ENCODE measurements at regions not wholly inside any gene's neighbourhood (a gene's known extent, or its start where the extent isn't known, plus 50 kb on each side); places are given as distances from the start of the nearest gene placed in this dataset.

GRCh38 chr1:65728504-65728903 is 64.2 kb upstream of the PDE4B start:
- no peaks in the 10 kb centered on the region for H3K9me3 ChIP-seq (ENCODE audit: control insufficient read depth in 2 of 3, insufficient read depth in 1 of 3, low read length in 3 of 3)
- H3K9ac ChIP-seq (ENCODE audit: low read length in 3 of 3): no peak overlapping the region
- no peak for TF ChIP-seq CTCF (IDR thresholded peaks at IDR 0.05; ENCODE audit: borderline replicate concordance, extremely low read depth, insufficient read depth)
- H3K4me1 ChIP-seq (ENCODE audit: control insufficient read depth in 2 of 3, insufficient read depth in 2 of 3, low read depth in 1 of 3, low read length in 3 of 3): no peaks in the 10 kb centered on the region
- H3K27ac ChIP-seq (ENCODE audit: low read depth in 2 of 2, low read length in 2 of 2): no peak overlapping the region
- H3K36me3 ChIP-seq (ENCODE audit: control insufficient read depth in 2 of 3, insufficient read depth in 3 of 3, low read length in 3 of 3): no peaks in the 10 kb centered on the region
- no peak for FAIRE-seq
- intact Hi-C loops (cut with DNase I): no loop called here
- no peak overlapping the region for H3K4me3 ChIP-seq (ENCODE audit: low read length in 3 of 3)
- no peaks in the 10 kb centered on the region for H3K27me3 ChIP-seq (ENCODE audit: control insufficient read depth, insufficient read depth, low read length)
- no peak for DNase-seq

- TF ChIP-seq CTCF (IDR thresholded peaks at IDR 0.05; ENCODE audit: borderline replicate concordance, extremely low read depth, insufficient read depth): no peak
- Histone ChIP-seq H3K4me3 (ENCODE audit: low read length in 3 of 3) (no peak overlapping the region), H3K27me3 (ENCODE audit: control insufficient read depth, insufficient read depth, low read length) (no peaks in the 10 kb centered on the region), H3K36me3 (ENCODE audit: control insufficient read depth in 2 of 3, insufficient read depth in 3 of 3, low read length in 3 of 3) (no peaks in the 10 kb centered on the region), H3K27ac (ENCODE audit: low read depth in 2 of 2, low read length in 2 of 2) (no peak overlapping the region), H3K4me1 (ENCODE audit: control insufficient read depth in 2 of 3, insufficient read depth in 2 of 3, low read depth in 1 of 3, low read length in 3 of 3) (no peaks in the 10 kb centered on the region), H3K9me3 (ENCODE audit: control insufficient read depth in 2 of 3, insufficient read depth in 1 of 3, low read length in 3 of 3) (no peaks in the 10 kb centered on the region), H3K9ac (ENCODE audit: low read length in 3 of 3) (no peak overlapping the region)
- FAIRE-seq (no peak), DNase-seq (peak in 2 of 5 donors; percentile 50 to 56)
- intact Hi-C loops (cut with DNase I): no loop called here
These were observed 63.4 kb upstream of the PDE4B start for GRCh38 chr1:65729259-65729658.

GRCh38 chr1:65734979-65735378 is 57.7 kb upstream of the PDE4B start:
- no peak for TF ChIP-seq CTCF (IDR thresholded peaks at IDR 0.05; ENCODE audit: borderline replicate concordance, extremely low read depth, insufficient read depth)
- intact Hi-C loops (cut with DNase I): no loop called here
- FAIRE-seq: no peak

GRCh38 chr1:65741993-65742392 is 50.7 kb upstream of the PDE4B start:
- FAIRE-seq (no peak), DNase-seq (no peak)
- Histone ChIP-seq H3K36me3 (ENCODE audit: control insufficient read depth in 2 of 3, insufficient read depth in 3 of 3, low read length in 3 of 3) (no peaks in the 10 kb centered on the region), H3K9ac (ENCODE audit: low read length in 3 of 3) (no peak overlapping the region), H3K9me3 (ENCODE audit: control insufficient read depth in 2 of 3, insufficient read depth in 1 of 3, low read length in 3 of 3) (peaks cover 0 to 8% (median 0%) of the 10 kb centered on the region in 3 donors), H3K27ac (ENCODE audit: low read depth in 2 of 2, low read length in 2 of 2) (no peak overlapping the region), H3K4me1 (ENCODE audit: control insufficient read depth in 2 of 3, insufficient read depth in 2 of 3, low read depth in 1 of 3, low read length in 3 of 3) (no peaks in the 10 kb centered on the region), H3K27me3 (ENCODE audit: control insufficient read depth, insufficient read depth, low read length) (no peaks in the 10 kb centered on the region), H3K4me3 (ENCODE audit: low read length in 3 of 3) (no peak overlapping the region)
- intact Hi-C loops (cut with DNase I): no loop called here
- no peak for TF ChIP-seq CTCF (IDR thresholded peaks at IDR 0.05; ENCODE audit: borderline replicate concordance, extremely low read depth, insufficient read depth)

More at GRCh38 chr1:65734979-65735378, 57.7 kb upstream of the PDE4B start:
- H3K4me1 ChIP-seq (ENCODE audit: control insufficient read depth in 2 of 3, insufficient read depth in 2 of 3, low read depth in 1 of 3, low read length in 3 of 3): no peaks in the 10 kb centered on the region
- H3K27me3 ChIP-seq (ENCODE audit: control insufficient read depth, insufficient read depth, low read length): no peaks in the 10 kb centered on the region
- H3K36me3 ChIP-seq (ENCODE audit: control insufficient read depth in 2 of 3, insufficient read depth in 3 of 3, low read length in 3 of 3): no peaks in the 10 kb centered on the region
- H3K9me3 ChIP-seq (ENCODE audit: control insufficient read depth in 2 of 3, insufficient read depth in 1 of 3, low read length in 3 of 3): no peaks in the 10 kb centered on the region
- no peak for DNase-seq
- H3K4me3 ChIP-seq (ENCODE audit: low read length in 3 of 3): no peak overlapping the region
- no peak overlapping the region for H3K27ac ChIP-seq (ENCODE audit: low read depth in 2 of 2, low read length in 2 of 2)
- H3K9ac ChIP-seq (ENCODE audit: low read length in 3 of 3): no peak overlapping the region

Data from kidney (tissue), 13 donors.